CD1c-positive myeloid dendritic cell (primary cell): ENCODE measurements at regions not wholly inside any gene's neighbourhood (a gene's known extent, or its start where the extent isn't known, plus 50 kb on each side); places are given as distances from the start of the nearest gene placed in this dataset.

Experiments used
- DNase-seq: peaks from one replicate; pipeline ENCODE4 v3.0.0-alpha.2; 2016; ENCODE audit errors: extremely low spot score

- DNase-seq, result no peak
Measured at GRCh38 chr7:118298771-118299170, 74.3 kb downstream of the ANKRD7 start.

- DNase-seq, result no peak
Measured at GRCh38 chr7:118300177-118300576, 75.7 kb downstream of the ANKRD7 start.

GRCh38 chr7:118304100-118304499 lies 79.6 kb downstream of the ANKRD7 start:
- no peak for DNase-seq

- DNase-seq, result no peak
Measured at GRCh38 chr7:118305671-118306070, 81.2 kb downstream of the ANKRD7 start.

GRCh38 chr7:118306771-118307170 lies 82.3 kb downstream of the ANKRD7 start:
- DNase-seq, result no peak

- DNase-seq, result peak; percentile 59
Measured at GRCh38 chr7:118311121-118311836, 86.8 kb downstream of the ANKRD7 start.

GRCh38 chr7:118312051-118312450 lies 87.5 kb downstream of the ANKRD7 start:
- no peak for DNase-seq

- no peak for DNase-seq
Measured at GRCh38 chr7:118312966-118313365, 88.5 kb downstream of the ANKRD7 start.

- no peak for DNase-seq
Measured at GRCh38 chr7:118324790-118325449, 100.4 kb downstream of the ANKRD7 start.

- DNase-seq, result no peak
Measured at GRCh38 chr7:118325450-118325808, 100.9 kb downstream of the ANKRD7 start.

- no peak for DNase-seq
Measured at GRCh38 chr7:118327174-118327573, 102.7 kb downstream of the ANKRD7 start.

- no peak for DNase-seq
Measured at GRCh38 chr7:118328505-118329211, 104.2 kb downstream of the ANKRD7 start.

- DNase-seq, result no peak
Measured at GRCh38 chr7:118330388-118330787, 105.9 kb downstream of the ANKRD7 start.

- DNase-seq, result no peak
Measured at GRCh38 chr7:118346748-118347147, 122.2 kb downstream of the ANKRD7 start.

GRCh38 chr7:118349604-118350003 lies 125.1 kb downstream of the ANKRD7 start:
- DNase-seq, result no peak

GRCh38 chr7:118350260-118350659 lies 125.8 kb downstream of the ANKRD7 start:
- no peak for DNase-seq

- DNase-seq, result no peak
Measured at GRCh38 chr7:118352867-118353453, 128.5 kb downstream of the ANKRD7 start.

- no peak for DNase-seq
Measured at GRCh38 chr7:118366363-118366762, 141.9 kb downstream of the ANKRD7 start.

GRCh38 chr7:118368958-118369357 lies 144.5 kb downstream of the ANKRD7 start:
- DNase-seq, result no peak

GRCh38 chr7:118369987-118370386 lies 145.5 kb downstream of the ANKRD7 start:
- DNase-seq, result no peak

GRCh38 chr7:118372530-118372929 lies 148.0 kb downstream of the ANKRD7 start:
- peak; percentile 2 for DNase-seq

GRCh38 chr7:118389629-118390028 lies 165.1 kb downstream of the ANKRD7 start:
- DNase-seq, result no peak

GRCh38 chr7:118404211-118404610 lies 179.7 kb downstream of the ANKRD7 start:
- no peak for DNase-seq
